H1 (cell line): ENCODE measurements at regions not wholly inside any gene's neighbourhood (a gene's known extent, or its start where the extent isn't known, plus 50 kb on each side); places are given as distances from the start of the nearest gene placed in this dataset.

Source experiments
- CTCF ChIA-PET: fragments of 300-600 bp; sonication (Branson Sonifier 250); formaldehyde crosslinking; loops from one replicate; lab custom pipeline; 2021; ENCODE audit not compliant: partially characterized antibody; lab: Charles Lee
- POLR2A ChIA-PET: fragments of 300-600 bp; sonication (Branson Sonifier 250); formaldehyde crosslinking; loops from one replicate; lab custom pipeline; 2021; ENCODE audit warnings: inconsistent platforms; ENCODE audit not compliant: partially characterized antibody; lab: Charles Lee
- DNase-seq, 2 experiments: peaks; one replicate each; pipeline versions ENCODE4 v3.0.0 to v3.0.0-alpha.2; 2010 to 2022; ENCODE audit warnings: low spot score in 2 of 2, low read depth in 1 of 2, mixed read lengths in 1 of 2
- FAIRE-seq: peaks from 2 replicates; lab custom pipeline; 2011; peaks lifted over from hg19 to GRCh38; lab: Jason Lieb, UNC
- H2AFZ ChIP-seq: 2 replicates; pipeline ENCODE4 v1.8.1; 2012; ENCODE audit warnings: low read length, inconsistent platforms
- H2AK5ac ChIP-seq: 2 replicates; pipeline ENCODE4 v1.6.1; 2013; ENCODE audit warnings: low read depth, low read length
- H2BK120ac ChIP-seq: replicated peaks from 2 replicates; pipeline ENCODE3; 2013; ENCODE audit warnings: low read depth, low read length, inconsistent platforms
- H2BK12ac ChIP-seq: 2 replicates; pipeline ENCODE4 v1.6.1; 2013; ENCODE audit warnings: low read depth, low read length
- H2BK15ac ChIP-seq: 2 replicates; pipeline ENCODE4 v1.6.1; 2013; ENCODE audit warnings: low read length
- H2BK20ac ChIP-seq: 2 replicates; pipeline ENCODE4 v1.6.1; 2013; ENCODE audit warnings: low read length
- H2BK5ac ChIP-seq: 2 replicates; pipeline ENCODE4 v1.6.1; 2013; ENCODE audit warnings: low read depth, low read length
- H3K14ac ChIP-seq: 2 replicates; pipeline ENCODE4 v1.6.1; 2013; ENCODE audit warnings: inconsistent platforms; ENCODE audit not compliant: insufficient read length
- H3K18ac ChIP-seq: 2 replicates; pipeline ENCODE4 v1.6.1; 2013; ENCODE audit warnings: low read length; ENCODE audit errors: extremely low read depth
- H3K23ac ChIP-seq: 2 replicates; pipeline ENCODE4 v1.6.1; 2013; ENCODE audit warnings: inconsistent platforms; ENCODE audit not compliant: insufficient read length
- H3K23me2 ChIP-seq: 2 replicates; pipeline ENCODE4 v1.6.1; 2013; ENCODE audit warnings: low read depth, low read length
- H3K27ac ChIP-seq: 2 replicates; pipeline ENCODE4 v1.6.1; 2011; ENCODE audit warnings: low read depth, low read length, inconsistent platforms
- H3K27me3 ChIP-seq, 4 experiments: replicated peaks in 1 of 4; 1 replicate in 1 of 4; 2 replicates in 3 of 4; pipeline versions ENCODE4 v1.6.1 to v1.8.1; 2011 to 2013; ENCODE audit warnings: low read length in 3 of 4, mild to moderate bottlenecking in 3 of 4, inconsistent platforms in 2 of 4, mixed read lengths in 2 of 4, moderate library complexity in 1 of 4; ENCODE audit not compliant: control insufficient read depth in 3 of 4, insufficient read depth in 3 of 4; ENCODE audit errors: extremely low read depth in 1 of 4
- H3K36me3 ChIP-seq, 4 experiments: 2 replicates each; pipeline versions ENCODE4 v1.6.1 to v1.8.1; 2011 to 2013; ENCODE audit warnings: mild to moderate bottlenecking in 4 of 4, low read length in 3 of 4, moderate library complexity in 2 of 4, control low read depth in 1 of 4, inconsistent platforms in 1 of 4; ENCODE audit not compliant: insufficient read depth in 4 of 4, control insufficient read depth in 2 of 4
- H3K4ac ChIP-seq: replicated peaks from 2 replicates; pipeline ENCODE3; 2013; ENCODE audit warnings: low read length, low read depth, mixed read lengths, inconsistent platforms; ENCODE audit not compliant: insufficient read length
- H3K4me1 ChIP-seq, 4 experiments: replicated peaks in 1 of 4; 1 replicate in 1 of 4; 2 replicates in 3 of 4; pipeline versions ENCODE4 v1.6.1 to v1.8.1; 2011 to 2013; ENCODE audit warnings: low read length in 3 of 4, inconsistent platforms in 2 of 4, mixed read lengths in 1 of 4; ENCODE audit not compliant: insufficient read depth in 4 of 4, control insufficient read depth in 3 of 4
- H3K4me2 ChIP-seq, 2 experiments: 2 replicates each; pipeline versions ENCODE4 v1.6.1 to v1.8.1; 2011 to 2013; ENCODE audit warnings: low read depth in 2 of 2, low read length in 2 of 2, control low read depth in 1 of 2, inconsistent platforms in 1 of 2, mild to moderate bottlenecking in 1 of 2; ENCODE audit not compliant: insufficient read depth in 1 of 2
- H3K4me3 ChIP-seq, 4 experiments: fragments of 200-600, 300-600 bp in 1 of 4; sonication (generic), shearing (Covaris generic), sonication (Bioruptor Twin) in 1 of 4; 2 replicates each; pipeline versions ENCODE4 v1.5.1 to v1.8.1; 2011 to 2016; ENCODE audit warnings: low read length in 4 of 4, low read depth in 3 of 4, control low read depth in 2 of 4, inconsistent platforms in 2 of 4, mild to moderate bottlenecking in 2 of 4, mixed read lengths in 1 of 4, moderate library complexity in 1 of 4; ENCODE audit not compliant: insufficient read depth in 2 of 4; ENCODE audit errors: extremely low read depth in 1 of 4
- H3K56ac ChIP-seq: replicated peaks from 2 replicates; pipeline ENCODE3; 2013; ENCODE audit warnings: low read depth, mild to moderate bottlenecking, mixed read lengths, low read length, inconsistent platforms; ENCODE audit not compliant: insufficient read length
- H3K79me1 ChIP-seq: 2 replicates; pipeline ENCODE4 v1.6.1; 2013; ENCODE audit warnings: low read depth, low read length, control low read depth
- H3K79me2 ChIP-seq, 2 experiments: 2 replicates each; pipeline versions ENCODE4 v1.6.1 to v1.8.1; 2012 to 2013; ENCODE audit warnings: low read length in 2 of 2, mild to moderate bottlenecking in 2 of 2, inconsistent platforms in 1 of 2; ENCODE audit not compliant: insufficient read depth in 2 of 2, control insufficient read depth in 1 of 2
- H3K9ac ChIP-seq, 4 experiments: replicated peaks in 1 of 4; 1 replicate in 1 of 4; 2 replicates in 3 of 4; pipeline versions ENCODE4 v1.6.1 to v1.8.1; 2011 to 2013; ENCODE audit warnings: low read depth in 3 of 4, low read length in 3 of 4, control low read depth in 2 of 4, mild to moderate bottlenecking in 2 of 4, moderate library complexity in 2 of 4, inconsistent platforms in 1 of 4; ENCODE audit errors: extremely low read depth in 1 of 4
- H3K9me3 ChIP-seq, 2 experiments: 2 replicates each; pipeline versions ENCODE4 v1.6.1 to v1.8.1; 2012 to 2013; ENCODE audit warnings: mild to moderate bottlenecking in 2 of 2, moderate library complexity in 2 of 2, control low read depth in 1 of 2, inconsistent platforms in 1 of 2, low read depth in 1 of 2, low read length in 1 of 2, mixed read lengths in 1 of 2; ENCODE audit not compliant: insufficient read depth in 2 of 2
- H4K20me1 ChIP-seq, 2 experiments: replicated peaks in 1 of 2; 2 replicates each; pipeline versions ENCODE3 to v1.8.1; 2011 to 2013; ENCODE audit warnings: inconsistent platforms in 2 of 2, low read length in 2 of 2, mild to moderate bottlenecking in 1 of 2; ENCODE audit not compliant: insufficient read depth in 2 of 2, control insufficient read depth in 1 of 2
- H4K5ac ChIP-seq: 2 replicates; pipeline ENCODE4 v1.6.1; 2013; ENCODE audit warnings: low read length, low read depth, mixed read lengths, inconsistent platforms; ENCODE audit not compliant: insufficient read length
- H4K8ac ChIP-seq: 2 replicates; pipeline ENCODE4 v1.8.0; 2013; ENCODE audit warnings: mild to moderate bottlenecking, moderate library complexity, low read length, inconsistent platforms; ENCODE audit not compliant: insufficient read depth; ENCODE audit errors: extremely low read depth
- H4K91ac ChIP-seq: replicated peaks from 2 replicates; pipeline ENCODE3; 2013; ENCODE audit warnings: low read length, mixed read lengths, inconsistent platforms; ENCODE audit not compliant: insufficient read length
- KDM1A ChIP-seq: fragments of 200-600, 300-600 bp; sonication (generic); IDR thresholded peaks from 2 replicates; pipeline ENCODE4 v1.7.1; 2016; ENCODE audit warnings: mild to moderate bottlenecking, low read length, borderline replicate concordance
- SP2 ChIP-seq: IDR thresholded peaks from 2 replicates; pipeline ENCODE4 v1.6.1; 2012; ENCODE audit warnings: mild to moderate bottlenecking, low read length, inconsistent platforms
- WGBS, 2 experiments: shearing (Covaris generic) in 1 of 2; methylation state at CpG; one replicate each; pipeline versions ENCODE4 v1.1.6 to v1.1.7; 2013 to 2015; ENCODE audit warnings: low lambda C conversion rate in 2 of 2, mixed read lengths in 2 of 2, inconsistent platforms in 1 of 2, low coverage in 1 of 2, missing lambda C conversion rate in 1 of 2; ENCODE audit not compliant: insufficient replicate concordance in 2 of 2, insufficient coverage in 1 of 2, insufficient read length in 1 of 2; ENCODE audit errors: extremely low coverage in 1 of 2, missing lambda C conversion rate in 1 of 2; 5-methylcytosine and 5-hydroxymethylcytosine counted together

DNA sequence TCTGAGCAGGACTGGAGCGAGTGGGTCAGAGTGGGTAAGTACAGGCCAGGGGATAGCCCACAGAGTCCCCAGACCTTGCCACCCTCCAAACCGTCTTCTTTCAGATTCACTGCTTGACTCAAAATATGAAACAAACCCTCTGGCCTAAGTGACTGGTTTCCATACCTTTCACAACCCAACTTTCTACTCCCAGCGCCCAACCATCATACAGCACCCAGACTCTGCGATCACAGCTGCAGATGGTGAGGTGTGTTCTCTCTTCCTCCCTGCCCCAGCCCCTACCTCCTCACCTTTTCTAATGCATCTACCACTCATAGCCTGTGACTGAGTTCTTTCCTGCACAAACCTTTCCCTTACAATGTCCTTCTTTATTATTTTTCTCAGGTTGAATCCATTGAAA, 92.0 kb upstream of the CELF2 start:
- H4K20me1 ChIP-seq, result no peaks in the 10 kb centered on the region
- no peaks in the 10 kb centered on the region for H3K36me3 ChIP-seq
- H2BK20ac ChIP-seq, result no peak overlapping the region
- no peaks in the 10 kb centered on the region for H3K27me3 ChIP-seq
- CTCF ChIA-PET, result no interaction called here
- TF ChIP-seq SP2, result no peak
- no peak for TF ChIP-seq KDM1A
- TF ChIP-seq, all 59 proteins: peak for 0
- H3K79me1 ChIP-seq, result no peaks in the 10 kb centered on the region
- H3K4me1 ChIP-seq, result no peaks in the 10 kb centered on the region
- FAIRE-seq (no peak), DNase-seq (no peak)
- H2AK5ac ChIP-seq, result no peak overlapping the region
- H3K18ac ChIP-seq, result no peak overlapping the region
- no peak overlapping the region for H3K14ac ChIP-seq
- H3K23ac ChIP-seq, result no peak overlapping the region
- no peak overlapping the region for H4K5ac ChIP-seq
- POLR2A ChIA-PET, result no interaction called here
- H3K4me2 ChIP-seq, result no peak overlapping the region
- no peak overlapping the region for H3K56ac ChIP-seq
- H3K79me2 ChIP-seq, result no peaks in the 10 kb centered on the region
- no peak overlapping the region for H3K9ac ChIP-seq
- no peak overlapping the region for H2AFZ ChIP-seq
- no peak overlapping the region for H2BK120ac ChIP-seq
- H2BK15ac ChIP-seq, result no peak overlapping the region
- no peak overlapping the region for H3K27ac ChIP-seq
- H4K91ac ChIP-seq, result no peak overlapping the region
- no peak overlapping the region for H2BK12ac ChIP-seq
- no peak overlapping the region for H3K4me3 ChIP-seq
- no peak overlapping the region for H4K8ac ChIP-seq
- no peaks in the 10 kb centered on the region for H3K9me3 ChIP-seq
- WGBS, 2 experiments, result 98% methylated on average over 4 of the region's 4 CpGs; no CpG with 5 or more reads in 1 of the 2 experiments
- H3K4ac ChIP-seq, result no peak overlapping the region
- H2BK5ac ChIP-seq, result no peak overlapping the region
- H3K23me2 ChIP-seq, result no peaks in the 10 kb centered on the region
